GM19463 (cell line): ENCODE measurements at regions not wholly inside any gene's neighbourhood (a gene's known extent, or its start where the extent isn't known, plus 50 kb on each side); places are given as distances from the start of the nearest gene placed in this dataset.
"Not testable (repeated sequence)": the region's sequence is repeated elsewhere in the genome, so short reads cannot be mapped to it uniquely, and the experiment has no call there.

Experiments
- ATAC-seq: cut with Tn5 transposase; IDR thresholded peaks from one replicate; pipeline ENCODE4 v1.9.1; 2021; ENCODE audit warnings: mild to moderate bottlenecking, moderate library complexity; ENCODE audit not compliant: unreplicated experiment

GRCh38 chr19:30102239-30102638, 160.2 kb downstream of the URI1 start:
- no peak for ATAC-seq

GRCh38 chr19:30102666-30103065, 160.6 kb downstream of the URI1 start:
- no peak for ATAC-seq

- no peak for ATAC-seq
These were observed 161.9 kb downstream of the URI1 start for GRCh38 chr19:30103981-30104380.

GRCh38 chr19:30105316-30105715, 163.3 kb downstream of the URI1 start:
- ATAC-seq, result peak; percentile 7

GRCh38 chr19:30105727-30106126, 163.7 kb downstream of the URI1 start:
- ATAC-seq, result peak; percentile 82

GRCh38 chr19:30106417-30107095, 164.5 kb downstream of the URI1 start:
- no peak for ATAC-seq

GRCh38 chr19:30107251-30107650, 165.2 kb downstream of the URI1 start:
- no peak for ATAC-seq

- peak; percentile 58 for ATAC-seq
These were observed 167.5 kb downstream of the URI1 start for GRCh38 chr19:30109565-30109964.

- ATAC-seq, result no peak
These were observed 169.2 kb downstream of the URI1 start for GRCh38 chr19:30111021-30111855.

- ATAC-seq, result no peak
These were observed 170.1 kb downstream of the URI1 start for GRCh38 chr19:30112171-30112570.

GRCh38 chr19:30112666-30113065, 170.6 kb downstream of the URI1 start:
- no peak for ATAC-seq

- no peak for ATAC-seq
These were observed 171.1 kb downstream of the URI1 start for GRCh38 chr19:30113186-30113585.

- ATAC-seq, result not testable (repeated sequence)
These were observed 172.1 kb downstream of the URI1 start for GRCh38 chr19:30114095-30114494.

GRCh38 chr19:30115947-30116346, 173.9 kb downstream of the URI1 start:
- ATAC-seq, result no peak

- no peak for ATAC-seq
These were observed 174.5 kb downstream of the URI1 start for GRCh38 chr19:30116530-30116929.

GRCh38 chr19:30116984-30117555, 175.0 kb downstream of the URI1 start:
- ATAC-seq, result no peak

GRCh38 chr19:30117636-30118145, 175.7 kb downstream of the URI1 start:
- ATAC-seq, result no peak

GRCh38 chr19:30118221-30118620, 176.2 kb downstream of the URI1 start:
- ATAC-seq, result no peak

- ATAC-seq, result no peak
These were observed 176.7 kb downstream of the URI1 start for GRCh38 chr19:30118760-30119159.

GRCh38 chr19:30119180-30119908, 177.3 kb downstream of the URI1 start:
- no peak for ATAC-seq

GRCh38 chr19:30120860-30121484, 178.9 kb downstream of the URI1 start:
- no peak for ATAC-seq
